T-cell (primary cell): ENCODE measurements at regions not wholly inside any gene's neighbourhood (a gene's known extent, or its start where the extent isn't known, plus 50 kb on each side); places are given as distances from the start of the nearest gene placed in this dataset.

Experiments
- ATAC-seq, 4 experiments: fragments of 200-7000 bp in 3 of 4; fragments of 150-1000 bp in 1 of 4; cut with Tn5 transposase; replicated peaks in 1 of 4; 1 replicate in 3 of 4; 2 replicates in 1 of 4; pipeline ENCODE4 v1.10.0; 2021; ENCODE audit warnings: moderate library complexity in 3 of 4, mild to moderate bottlenecking in 2 of 4, moderate number of reproducible peaks in 1 of 4
- CTCF ChIA-PET, 2 donors: fragments of 300-600 bp; sonication (Branson Sonifier 250); formaldehyde crosslinking; loops; one replicate each; lab custom pipeline; 2022; ENCODE audit warnings: antibody characterized with exemption in 2 of 2; lab: Charles Lee
- POLR2A ChIA-PET, 2 donors: fragments of 300-600 bp; sonication (Branson Sonifier 250); formaldehyde crosslinking; loops; one replicate each; lab custom pipeline; 2022; ENCODE audit warnings: antibody characterized with exemption in 2 of 2; lab: Charles Lee
- DNase-seq, 35 experiments: peaks; one replicate each; pipeline versions ENCODE4 v3.0.0 to v3.0.0-alpha.2; 2013 to 2023
- H3K27ac ChIP-seq: one replicate; pipeline ENCODE4 v1.5.1; 2013; ENCODE audit warnings: low read length
- H3K27me3 ChIP-seq, 2 experiments: replicated peaks in 1 of 2; 1 replicate in 1 of 2; 2 replicates in 1 of 2; pipeline versions ENCODE4 v1.6.1 to v1.7.0; 2013; ENCODE audit warnings: low read length in 1 of 2, mixed read lengths in 1 of 2; ENCODE audit not compliant: control insufficient read depth in 2 of 2, insufficient read depth in 2 of 2; ENCODE audit errors: extremely low read depth in 1 of 2
- H3K36me3 ChIP-seq, 2 donors: 1 replicate in 1 of 2; 2 replicates in 1 of 2; pipeline versions ENCODE4 v1.6.1 to v1.7.0; 2013; ENCODE audit warnings: low read length in 1 of 2; ENCODE audit not compliant: control insufficient read depth in 2 of 2, insufficient read depth in 1 of 2; ENCODE audit errors: extremely low read depth in 1 of 2
- H3K4me1 ChIP-seq, 2 experiments: 1 replicate in 1 of 2; 2 replicates in 1 of 2; pipeline versions ENCODE4 v1.6.1 to v1.7.0; 2013; ENCODE audit warnings: low read length in 2 of 2, mixed read lengths in 1 of 2; ENCODE audit not compliant: insufficient read depth in 2 of 2, control insufficient read depth in 1 of 2; ENCODE audit errors: extremely low read depth in 1 of 2
- H3K4me3 ChIP-seq, 2 donors: 1 replicate in 1 of 2; 2 replicates in 1 of 2; pipeline versions ENCODE4 v1.5.1 to v1.7.0; 2013; ENCODE audit warnings: mild to moderate bottlenecking in 2 of 2, low read length in 1 of 2, moderate library complexity in 1 of 2; ENCODE audit not compliant: control insufficient read depth in 1 of 2; ENCODE audit errors: extremely low read depth in 1 of 2
- H3K9me3 ChIP-seq: 2 replicates; pipeline ENCODE4 v1.7.0; 2013
- H3K27ac Mint-ChIP-seq, 2 donors: one replicate each; pipeline ENCODE4 v1.8.0; 2020 to 2021; ENCODE audit warnings: mild to moderate bottlenecking in 2 of 2, mixed read lengths in 2 of 2
- H3K27me3 Mint-ChIP-seq, 2 donors: one replicate each; pipeline ENCODE4 v1.8.0; 2021 to 2022; ENCODE audit warnings: mixed read lengths in 2 of 2
- H3K36me3 Mint-ChIP-seq: one replicate; pipeline ENCODE4 v1.8.0; 2021; ENCODE audit warnings: mixed read lengths
- H3K4me1 Mint-ChIP-seq, 3 donors: one replicate each; pipeline ENCODE4 v1.8.0; 2020 to 2022; ENCODE audit warnings: mixed read lengths in 3 of 3, mild to moderate bottlenecking in 1 of 3
- H3K4me3 Mint-ChIP-seq, 3 donors: one replicate each; pipeline ENCODE4 v1.8.0; 2020 to 2022; ENCODE audit warnings: mild to moderate bottlenecking in 3 of 3, mixed read lengths in 3 of 3, moderate library complexity in 3 of 3
- H3K9me3 Mint-ChIP-seq, 3 donors: one replicate each; pipeline ENCODE4 v1.8.0; 2020 to 2022; ENCODE audit warnings: mixed read lengths in 3 of 3
- WGBS: methylation state at CpG from one replicate; pipeline ENCODE4 v1.1.5; 2013; ENCODE audit warnings: missing lambda C conversion rate; ENCODE audit not compliant: insufficient coverage; 5-methylcytosine and 5-hydroxymethylcytosine counted together

GRCh38 chr6:40263970-40264369, 323.2 kb downstream of the LRFN2 start:
- ATAC-seq: no peak
- no peaks in the 10 kb centered on the region for H3K4me1 Mint-ChIP-seq
- peaks cover 5 to 14% of the 10 kb centered on the region in 2 donors for H3K27me3 Mint-ChIP-seq
- CTCF ChIA-PET: no interaction called here
- peaks cover 0 to 5% (median 5%) of the 10 kb centered on the region in 3 donors for H3K9me3 Mint-ChIP-seq
- no peaks in the 10 kb centered on the region for H3K36me3 ChIP-seq
- no peak overlapping the region for H3K27ac ChIP-seq
- H3K27me3 ChIP-seq: peaks cover 0 to 10% of the 10 kb centered on the region in 2 experiments
- H3K4me1 ChIP-seq: no peaks in the 10 kb centered on the region
- H3K4me3 ChIP-seq: no peak overlapping the region
- 92% methylated on average over 1 of the region's 2 CpGs for WGBS
- H3K9me3 ChIP-seq: no peaks in the 10 kb centered on the region
- DNase-seq: no peak
- H3K27ac Mint-ChIP-seq: no peak overlapping the region
- no peaks in the 10 kb centered on the region for H3K36me3 Mint-ChIP-seq
- no peak overlapping the region for H3K4me3 Mint-ChIP-seq
- POLR2A ChIA-PET: no interaction called here

GRCh38 chr6:40262363-40262762, 324.8 kb downstream of the LRFN2 start:
- Mint-ChIP-seq H3K4me3 (no peak overlapping the region), H3K36me3 (no peaks in the 10 kb centered on the region), H3K27me3 (peaks cover 8 to 17% of the 10 kb centered on the region in 2 donors), H3K9me3 (peaks cover 0 to 5% (median 5%) of the 10 kb centered on the region in 3 donors), H3K27ac (no peak overlapping the region), H3K4me1 (no peaks in the 10 kb centered on the region)
- ChIA-PET POLR2A (no interaction called here), CTCF (no interaction called here)
- Histone ChIP-seq H3K4me1 (no peaks in the 10 kb centered on the region), H3K4me3 (no peak overlapping the region), H3K27me3 (peaks cover 0 to 10% of the 10 kb centered on the region in 2 experiments), H3K27ac (no peak overlapping the region), H3K36me3 (no peaks in the 10 kb centered on the region), H3K9me3 (no peaks in the 10 kb centered on the region)
- DNase-seq (no peak), ATAC-seq (no peak)
- WGBS: no CpG with 5 or more reads among the region's 1 CpG

GRCh38 chr6:40258531-40258930, 324.3 kb upstream of the MOCS1 start:
- H3K27me3 Mint-ChIP-seq: peaks cover 10 to 21% of the 10 kb centered on the region in 2 donors
- no peaks in the 10 kb centered on the region for H3K36me3 Mint-ChIP-seq
- DNase-seq (no peak), ATAC-seq (no peak)
- no peak overlapping the region for H3K4me3 ChIP-seq
- no peaks in the 10 kb centered on the region for H3K36me3 ChIP-seq
- H3K27ac ChIP-seq: no peak overlapping the region
- peaks cover 0 to 5% (median 5%) of the 10 kb centered on the region in 3 donors for H3K9me3 Mint-ChIP-seq
- H3K27me3 ChIP-seq: peaks cover 0 to 10% of the 10 kb centered on the region in 2 experiments
- H3K27ac Mint-ChIP-seq: no peak overlapping the region
- ChIA-PET CTCF (no interaction called here), POLR2A (no interaction called here)
- H3K4me3 Mint-ChIP-seq: no peak overlapping the region
- H3K4me1 Mint-ChIP-seq: no peaks in the 10 kb centered on the region
- H3K4me1 ChIP-seq: no peaks in the 10 kb centered on the region
- no peaks in the 10 kb centered on the region for H3K9me3 ChIP-seq
- 80% methylated on average over 5 of the region's 5 CpGs for WGBS

- no peak overlapping the region for H3K4me3 Mint-ChIP-seq
- H3K4me1 ChIP-seq: no peaks in the 10 kb centered on the region
- H3K36me3 ChIP-seq: no peaks in the 10 kb centered on the region
- H3K27ac ChIP-seq: no peak overlapping the region
- H3K36me3 Mint-ChIP-seq: no peaks in the 10 kb centered on the region
- ATAC-seq (no peak), DNase-seq (no peak)
- ChIA-PET POLR2A (no interaction called here), CTCF (no interaction called here)
- H3K9me3 ChIP-seq: no peaks in the 10 kb centered on the region
- no peaks in the 10 kb centered on the region for H3K4me1 Mint-ChIP-seq
- no CpG with 5 or more reads among the region's 1 CpG for WGBS
- peaks cover 0 to 5% (median 5%) of the 10 kb centered on the region in 3 donors for H3K9me3 Mint-ChIP-seq
- peaks cover 0 to 6% of the 10 kb centered on the region in 2 experiments for H3K27me3 ChIP-seq
- no peak overlapping the region for H3K4me3 ChIP-seq
- H3K27ac Mint-ChIP-seq: no peak overlapping the region
- H3K27me3 Mint-ChIP-seq: peaks cover 6 to 22% of the 10 kb centered on the region in 2 donors
Measured at GRCh38 chr6:40256831-40257230, 322.6 kb upstream of the MOCS1 start.

GRCh38 chr6:40256224-40256623, 322.0 kb upstream of the MOCS1 start:
- CTCF ChIA-PET: no interaction called here
- H3K9me3 Mint-ChIP-seq: peaks cover 0 to 5% (median 5%) of the 10 kb centered on the region in 3 donors
- H3K4me3 Mint-ChIP-seq: no peak overlapping the region
- DNase-seq (no peak), ATAC-seq (no peak)
- H3K4me1 ChIP-seq: no peaks in the 10 kb centered on the region
- H3K9me3 ChIP-seq: no peaks in the 10 kb centered on the region
- peaks cover 0 to 6% of the 10 kb centered on the region in 2 experiments for H3K27me3 ChIP-seq
- POLR2A ChIA-PET: no interaction called here
- no peak overlapping the region for H3K4me3 ChIP-seq
- H3K27ac ChIP-seq: no peak overlapping the region
- H3K4me1 Mint-ChIP-seq: no peaks in the 10 kb centered on the region
- no peaks in the 10 kb centered on the region for H3K36me3 ChIP-seq
- H3K27ac Mint-ChIP-seq: no peak overlapping the region
- no peaks in the 10 kb centered on the region for H3K36me3 Mint-ChIP-seq
- H3K27me3 Mint-ChIP-seq: peaks cover 6 to 22% of the 10 kb centered on the region in 2 donors
- no CpG with 5 or more reads among the region's 2 CpGs for WGBS

GRCh38 chr6:40253420-40253819, 319.2 kb upstream of the MOCS1 start:
- Histone ChIP-seq H3K27ac (no peak overlapping the region), H3K4me3 (no peak overlapping the region), H3K4me1 (no peaks in the 10 kb centered on the region), H3K9me3 (no peaks in the 10 kb centered on the region), H3K27me3 (peaks cover 0 to 9% of the 10 kb centered on the region in 2 experiments), H3K36me3 (no peaks in the 10 kb centered on the region)
- Mint-ChIP-seq H3K9me3 (no peaks in the 10 kb centered on the region), H3K27ac (no peak overlapping the region), H3K36me3 (no peaks in the 10 kb centered on the region), H3K4me3 (no peak overlapping the region), H3K4me1 (no peaks in the 10 kb centered on the region), H3K27me3 (peaks cover 8 to 20% of the 10 kb centered on the region in 2 donors)
- POLR2A ChIA-PET: no interaction called here
- 78% methylated on average over 3 of the region's 3 CpGs for WGBS
- CTCF ChIA-PET: no interaction called here
- no peak for ATAC-seq
- DNase-seq: no peak
